ENCODE measurements at regions not wholly inside any gene's neighbourhood (a gene's known extent, or its start where the extent isn't known, plus 50 kb on each side); places are given as distances from the start of the nearest gene placed in this dataset.

DNA sequence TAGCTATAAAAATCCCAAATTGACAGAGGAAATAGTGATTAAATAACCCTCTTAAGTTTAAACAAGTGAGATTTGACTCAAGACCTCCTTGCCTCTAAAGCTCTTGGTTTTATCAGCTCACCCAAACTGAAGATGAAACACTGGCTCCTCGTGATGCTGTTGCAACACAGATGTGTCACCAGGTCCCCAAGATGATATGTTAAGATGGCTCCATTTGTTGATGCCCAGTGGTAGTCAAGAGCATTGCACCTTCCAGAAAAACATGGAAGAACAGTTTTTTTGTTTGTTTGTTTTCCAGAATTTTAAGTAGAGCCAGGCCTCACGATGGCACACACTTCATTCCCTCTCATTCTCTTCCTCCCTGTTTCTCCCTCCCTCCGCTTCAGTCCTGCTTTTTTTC lies 399.8 kb downstream of the TXNL1 start:
- TF ChIP-seq, protein P1, sequence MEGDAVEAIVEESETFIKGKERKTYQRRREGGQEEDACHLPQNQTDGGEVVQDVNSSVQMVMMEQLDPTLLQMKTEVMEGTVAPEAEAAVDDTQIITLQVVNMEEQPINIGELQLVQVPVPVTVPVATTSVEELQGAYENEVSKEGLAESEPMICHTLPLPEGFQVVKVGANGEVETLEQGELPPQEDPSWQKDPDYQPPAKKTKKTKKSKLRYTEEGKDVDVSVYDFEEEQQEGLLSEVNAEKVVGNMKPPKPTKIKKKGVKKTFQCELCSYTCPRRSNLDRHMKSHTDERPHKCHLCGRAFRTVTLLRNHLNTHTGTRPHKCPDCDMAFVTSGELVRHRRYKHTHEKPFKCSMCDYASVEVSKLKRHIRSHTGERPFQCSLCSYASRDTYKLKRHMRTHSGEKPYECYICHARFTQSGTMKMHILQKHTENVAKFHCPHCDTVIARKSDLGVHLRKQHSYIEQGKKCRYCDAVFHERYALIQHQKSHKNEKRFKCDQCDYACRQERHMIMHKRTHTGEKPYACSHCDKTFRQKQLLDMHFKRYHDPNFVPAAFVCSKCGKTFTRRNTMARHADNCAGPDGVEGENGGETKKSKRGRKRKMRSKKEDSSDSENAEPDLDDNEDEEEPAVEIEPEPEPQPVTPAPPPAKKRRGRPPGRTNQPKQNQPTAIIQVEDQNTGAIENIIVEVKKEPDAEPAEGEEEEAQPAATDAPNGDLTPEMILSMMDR (IDR thresholded peaks at IDR 0.05): peak; percentile 5
- TF ChIP-seq EZH2phosphoT487 (IDR thresholded peaks at IDR 0.05): no peak
